ENCODE measurements at regions not wholly inside any gene's neighbourhood (a gene's known extent, or its start where the extent isn't known, plus 50 kb on each side); places are given as distances from the start of the nearest gene placed in this dataset.
"Not testable (repeated sequence)": the region's sequence is repeated elsewhere in the genome, so short reads cannot be mapped to it uniquely, and the experiment has no call there.

GRCh38 chr14:37650356-37651037 lies 55.1 kb downstream of the TTC6 start:
- no peak for DNase-seq

DNA sequence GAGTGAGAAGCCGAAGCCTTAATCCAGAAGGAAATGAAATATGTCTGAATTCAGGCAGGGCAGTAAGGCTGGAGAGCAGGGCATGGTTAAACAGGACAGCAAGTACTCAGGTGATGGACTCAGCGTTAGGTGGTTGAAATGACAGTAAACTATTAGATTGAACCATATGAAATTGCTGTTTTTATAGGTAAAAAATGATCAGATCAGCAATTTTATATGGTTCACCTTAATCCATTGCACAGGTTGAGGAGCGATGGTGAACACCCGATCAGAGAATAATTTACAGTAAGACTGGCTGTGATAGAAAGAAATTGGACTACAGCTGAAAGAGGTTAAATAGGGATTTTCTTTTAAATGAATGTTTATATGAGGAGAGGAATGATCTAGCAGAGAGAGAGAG lies 56.6 kb downstream of the TTC6 start:
- DNase-seq, result no peak

DNA sequence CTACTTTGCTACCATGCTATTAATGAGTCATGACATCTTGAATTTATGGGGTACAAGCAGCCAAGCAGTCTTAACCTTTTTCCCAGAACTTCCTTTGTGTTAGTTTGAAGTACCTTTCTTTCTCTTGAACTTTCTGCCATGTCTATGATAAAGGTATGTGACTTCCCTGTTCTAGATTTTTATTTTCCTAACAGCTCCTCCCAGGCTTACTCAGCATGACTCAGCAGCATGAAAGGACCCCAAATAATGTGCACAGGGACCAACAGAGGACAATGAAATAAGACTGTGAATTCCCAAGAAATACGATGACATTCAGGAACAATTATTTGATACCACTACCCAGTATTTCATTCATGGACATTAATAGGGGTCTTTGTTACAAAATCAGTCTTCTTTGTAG lies 60.0 kb downstream of the TTC6 start:
- no peak for DNase-seq

DNA sequence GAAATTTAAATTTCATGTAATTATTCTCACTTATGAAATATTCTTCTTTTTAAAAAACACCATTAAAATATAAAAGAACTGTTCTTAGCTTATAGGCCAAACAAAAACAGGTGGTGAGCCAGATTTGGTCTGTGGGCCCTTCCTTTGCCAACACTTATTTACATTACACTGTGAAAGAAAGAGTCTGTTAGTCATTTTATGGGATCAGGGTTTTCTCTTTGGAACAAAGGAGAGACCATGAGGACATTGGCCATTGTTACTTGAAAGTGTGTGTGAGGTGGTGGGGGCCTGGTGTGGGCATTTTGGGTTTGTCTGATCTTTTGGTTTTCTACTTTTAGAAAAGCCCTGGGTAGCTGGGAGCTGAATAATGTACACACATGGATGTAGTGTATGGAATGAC lies 62.7 kb downstream of the TTC6 start:
- DNase-seq, result no peak

GRCh38 chr14:37663498-37663897 lies 68.1 kb downstream of the TTC6 start:
- DNase-seq, result no peak

GRCh38 chr14:37665479-37665878 lies 70.0 kb downstream of the TTC6 start:
- DNase-seq, result no peak

GRCh38 chr14:37665951-37666350 lies 70.5 kb downstream of the TTC6 start:
- no peak for DNase-seq

- DNase-seq, result no peak
These were observed 73.2 kb downstream of the TTC6 start for GRCh38 chr14:37668646-37669045.

DNA sequence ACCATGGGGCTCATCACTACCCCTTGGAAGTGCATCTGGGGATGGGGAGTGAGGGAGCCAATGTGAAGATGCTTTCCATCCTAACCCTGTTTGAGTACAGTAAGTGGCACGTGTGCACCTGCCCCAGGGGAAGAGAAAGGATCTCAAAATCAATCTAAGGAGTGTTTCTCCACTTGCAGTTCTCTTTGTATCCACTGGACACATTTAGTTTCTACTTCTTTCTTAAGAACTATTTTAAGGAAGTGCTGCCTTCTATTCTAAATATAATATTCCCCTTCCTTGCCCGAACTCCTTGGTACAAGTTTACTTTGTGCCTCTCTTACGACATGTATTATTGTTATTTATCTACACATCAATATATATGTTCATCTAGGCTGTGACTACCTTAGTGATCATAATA lies 73.8 kb downstream of the TTC6 start:
- DNase-seq, result no peak

- no peak for DNase-seq
These were observed 78.0 kb downstream of the TTC6 start for GRCh38 chr14:37673439-37673838.

- DNase-seq, result no peak
These were observed 83.5 kb downstream of the TTC6 start for GRCh38 chr14:37678916-37679315.

DNA sequence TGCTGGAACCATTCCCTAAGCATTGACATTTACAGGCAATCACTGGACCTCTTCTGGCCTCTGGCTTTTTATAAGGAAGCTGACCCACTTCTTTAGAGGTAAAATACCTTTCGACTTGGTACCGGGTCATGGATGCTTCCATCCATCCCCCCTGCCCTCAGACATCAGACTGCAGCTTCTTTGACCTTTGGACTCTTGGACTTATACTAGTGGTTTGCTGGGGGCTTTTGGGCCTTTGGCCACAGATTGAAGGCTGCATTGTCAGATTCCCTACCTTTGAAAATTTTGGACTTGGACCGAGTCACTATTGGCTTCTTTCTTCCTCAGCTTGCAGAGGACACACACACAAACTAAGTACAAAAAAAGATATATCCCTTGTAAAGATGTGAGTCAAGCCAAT lies 86.1 kb downstream of the TTC6 start:
- DNase-seq, result no peak

DNA sequence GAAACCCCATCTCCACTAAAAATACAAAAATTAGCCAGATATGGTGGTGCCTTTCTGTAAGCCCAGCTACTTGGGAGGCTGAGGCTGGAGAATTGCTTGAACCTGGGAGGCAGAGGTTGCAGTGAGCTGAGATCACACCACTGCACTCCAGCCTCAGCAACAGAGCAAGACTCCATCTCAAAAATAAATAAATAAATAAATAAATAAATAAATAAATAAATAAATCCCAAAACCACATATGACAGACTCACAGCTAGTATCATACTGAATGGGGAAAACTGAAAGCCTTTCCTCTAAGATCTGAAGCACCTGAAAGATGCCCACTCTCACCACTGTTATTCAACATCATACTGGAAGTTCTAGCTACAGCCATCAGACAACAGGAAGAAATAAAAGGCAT lies 97.3 kb downstream of the TTC6 start:
- not testable (repeated sequence) for DNase-seq

DNA sequence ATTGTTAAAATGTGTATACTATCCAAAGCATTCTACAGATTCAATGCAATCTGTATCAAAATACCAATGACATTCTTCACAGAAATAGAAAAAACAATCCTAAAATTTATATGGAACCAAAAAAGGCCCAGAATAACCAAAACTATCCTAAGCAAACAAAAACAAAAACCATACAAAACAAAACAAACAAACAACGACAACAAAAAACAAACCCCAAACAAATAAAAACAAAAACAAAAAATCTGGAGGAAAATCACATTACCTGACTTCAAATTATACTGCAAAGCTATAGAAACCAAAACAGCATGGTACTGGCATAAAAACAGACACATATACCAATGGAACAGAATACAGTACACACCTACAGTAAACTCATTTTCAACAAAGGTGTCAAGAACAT lies 98.0 kb downstream of the TTC6 start:
- not testable (repeated sequence) for DNase-seq

DNA sequence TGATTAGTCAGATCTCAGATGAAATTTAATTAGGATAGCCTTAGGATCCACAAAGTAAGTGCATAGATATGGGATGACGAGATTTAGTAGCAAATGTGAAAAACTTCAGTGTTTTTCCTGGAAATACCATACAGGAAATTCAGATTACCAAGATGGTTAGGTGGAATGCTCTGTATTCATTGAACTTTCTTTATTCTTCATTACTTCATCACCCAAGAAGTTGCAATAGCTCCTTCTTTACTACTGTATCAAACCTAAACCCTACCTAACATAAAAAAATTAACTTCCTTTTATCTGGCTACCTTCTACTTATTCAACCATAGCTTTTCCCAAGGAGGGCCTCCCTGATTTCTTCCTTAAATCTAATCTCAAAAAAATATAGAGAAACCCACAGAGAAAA lies 100.4 kb downstream of the TTC6 start:
- no peak for DNase-seq

- DNase-seq, result no peak
These were observed 102.2 kb downstream of the TTC6 start for GRCh38 chr14:37697489-37698121.

GRCh38 chr14:37698840-37699777 lies 103.7 kb downstream of the TTC6 start:
- DNase-seq, result no peak

GRCh38 chr14:37707716-37708115 lies 112.3 kb downstream of the TTC6 start:
- DNase-seq, result no peak

DNA sequence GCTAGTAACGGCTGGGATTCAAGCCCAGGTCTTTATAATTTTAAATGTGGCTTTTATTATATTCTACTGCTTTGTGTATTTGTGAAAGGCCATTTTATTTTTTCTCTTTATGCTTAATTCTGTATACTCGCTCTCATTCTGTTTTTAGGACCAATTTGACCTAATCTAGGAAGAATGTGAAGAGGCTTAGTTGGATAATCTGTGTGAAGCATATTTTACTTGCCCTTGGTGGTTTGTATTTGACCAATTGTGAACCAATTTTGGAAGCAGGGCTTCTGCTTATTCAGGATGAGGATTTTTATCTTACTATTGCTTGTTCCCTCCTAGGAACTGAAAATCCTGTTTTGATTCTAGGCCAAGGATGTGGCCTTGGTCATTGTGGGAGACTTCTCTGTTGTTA lies 113.1 kb downstream of the TTC6 start:
- DNase-seq, result no peak

- no peak for DNase-seq
These were observed 114.2 kb downstream of the TTC6 start for GRCh38 chr14:37709419-37710195.

GRCh38 chr14:37711356-37711830 lies 116.0 kb downstream of the TTC6 start:
- DNase-seq, result no peak

DNA sequence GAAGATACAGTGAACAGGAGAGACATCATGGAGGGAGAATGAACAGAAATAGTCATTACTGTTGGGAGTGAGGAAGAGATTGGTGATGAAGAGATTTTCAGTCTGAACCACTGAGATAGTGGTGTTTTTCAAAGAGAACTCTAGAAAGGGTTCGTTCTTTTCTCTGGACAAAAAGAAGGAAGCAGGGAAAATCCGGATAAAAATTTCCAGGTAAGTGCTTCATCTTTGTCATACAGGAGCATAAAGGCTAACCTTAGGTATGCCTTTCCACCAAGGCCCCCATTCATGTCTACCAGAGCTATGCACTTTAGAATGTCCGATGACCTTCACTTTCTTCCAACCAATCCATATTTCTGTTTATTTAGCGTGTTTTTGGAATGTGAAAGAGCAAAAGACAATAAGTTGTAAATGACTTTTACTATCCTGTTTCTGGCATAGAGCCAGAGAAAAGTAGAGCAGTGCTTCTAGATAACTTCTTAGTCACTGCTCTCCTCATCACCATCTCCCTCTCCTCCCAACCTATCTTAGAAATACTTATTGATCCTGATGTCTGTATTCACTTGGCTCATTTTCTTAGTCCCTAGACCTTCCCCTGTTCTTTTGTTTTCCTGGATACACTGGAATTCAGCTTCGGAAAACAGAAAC lies 116.5 kb downstream of the TTC6 start:
- no peak for DNase-seq

Data from stimulated activated CD4-positive, alpha-beta T cell treated with anti-CD3 and anti-CD28 coated beads, Interleukin-4, amount 100 ng/mL, for 24 hours (primary cell).